NCI-H2227 (cell line): ENCODE measurements at regions not wholly inside any gene's neighbourhood (a gene's known extent, or its start where the extent isn't known, plus 50 kb on each side); places are given as distances from the start of the nearest gene placed in this dataset.
"Not testable (repeated sequence)": the region's sequence is repeated elsewhere in the genome, so short reads cannot be mapped to it uniquely, and the experiment has no call there.

Experiments used
- DNase-seq: peaks from one replicate; lab custom pipeline; 2025; ENCODE audit not compliant: unreplicated experiment; lab: John Stamatoyannopoulos, UW

GRCh38 chr5:25224316-25224982 is 579.7 kb upstream of the CDH10 start:
- DNase-seq = no peak

- not testable (repeated sequence) for DNase-seq
Observed at GRCh38 chr5:25199902-25200301, 555.1 kb upstream of the CDH10 start.

GRCh38 chr5:25190521-25191000 is 545.8 kb upstream of the CDH10 start:
- DNase-seq = no peak

- DNase-seq = no peak
Observed at GRCh38 chr5:25181249-25181648, 536.5 kb upstream of the CDH10 start.

GRCh38 chr5:25162616-25163015 is 517.8 kb upstream of the CDH10 start:
- not testable (repeated sequence) for DNase-seq

GRCh38 chr5:25160891-25161290 is 516.1 kb upstream of the CDH10 start:
- DNase-seq = no peak

GRCh38 chr5:25150819-25151218 is 506.0 kb upstream of the CDH10 start:
- no peak for DNase-seq

- no peak for DNase-seq
Observed at GRCh38 chr5:25128606-25129005, 483.8 kb upstream of the CDH10 start.

- peak; percentile 12 for DNase-seq
Observed at GRCh38 chr5:25119650-25120049, 474.9 kb upstream of the CDH10 start.

- DNase-seq = no peak
Observed at GRCh38 chr5:25107853-25108252, 463.1 kb upstream of the CDH10 start.

- DNase-seq = no peak
Observed at GRCh38 chr5:25099538-25099937, 454.8 kb upstream of the CDH10 start.

GRCh38 chr5:25095261-25095660 is 450.5 kb upstream of the CDH10 start:
- DNase-seq = no peak

GRCh38 chr5:25094219-25094618 is 449.4 kb upstream of the CDH10 start:
- no peak for DNase-seq

- DNase-seq = no peak
Observed at GRCh38 chr5:25091921-25092320, 447.1 kb upstream of the CDH10 start.

- DNase-seq = no peak
Observed at GRCh38 chr5:25090854-25091253, 446.1 kb upstream of the CDH10 start.

- no peak for DNase-seq
Observed at GRCh38 chr5:25090275-25090674, 445.5 kb upstream of the CDH10 start.

GRCh38 chr5:25088689-25089088 is 443.9 kb upstream of the CDH10 start:
- not testable (repeated sequence) for DNase-seq

- not testable (repeated sequence) for DNase-seq
Observed at GRCh38 chr5:25083261-25083660, 438.5 kb upstream of the CDH10 start.

- no peak for DNase-seq
Observed at GRCh38 chr5:25066239-25066638, 421.5 kb upstream of the CDH10 start.

- DNase-seq = no peak
Observed at GRCh38 chr5:25064306-25064705, 419.5 kb upstream of the CDH10 start.

GRCh38 chr5:25060575-25060974 is 415.8 kb upstream of the CDH10 start:
- DNase-seq = peak; percentile 78

- no peak for DNase-seq
Observed at GRCh38 chr5:25056836-25057235, 412.1 kb upstream of the CDH10 start.

- no peak for DNase-seq
Observed at GRCh38 chr5:25033658-25034057, 388.9 kb upstream of the CDH10 start.
